Adrenal gland (tissue), 5 donors: ENCODE measurements at regions not wholly inside any gene's neighbourhood (a gene's known extent, or its start where the extent isn't known, plus 50 kb on each side); places are given as distances from the start of the nearest gene placed in this dataset.

ENCODE experiments used
- POLR2A ChIP-seq, 2 donors: fragments of 450-650 bp; IDR thresholded peaks; one replicate each; pipeline ENCODE4 v1.6.1; 2017; ENCODE audit warnings: antibody characterized with exemption in 2 of 2, mild to moderate bottlenecking in 2 of 2, moderate library complexity in 1 of 2
- TF ChIP-seq, protein P1 (sequence below), 6 experiments: fragments of 450-650 bp in 4 of 6; fragments of 200-600 bp in 2 of 6; sonication (generic) in 1 of 6; IDR thresholded peaks; 1 replicate in 5 of 6; 2 replicates in 1 of 6; pipeline versions ENCODE4 v1.5.1 to v1.8.0; 2016 to 2021; ENCODE audit warnings: antibody characterized with exemption in 6 of 6, mild to moderate bottlenecking in 2 of 6, moderate library complexity in 1 of 6
- donor health status: DM: no; HTN: no; CAD: no.

DNA sequence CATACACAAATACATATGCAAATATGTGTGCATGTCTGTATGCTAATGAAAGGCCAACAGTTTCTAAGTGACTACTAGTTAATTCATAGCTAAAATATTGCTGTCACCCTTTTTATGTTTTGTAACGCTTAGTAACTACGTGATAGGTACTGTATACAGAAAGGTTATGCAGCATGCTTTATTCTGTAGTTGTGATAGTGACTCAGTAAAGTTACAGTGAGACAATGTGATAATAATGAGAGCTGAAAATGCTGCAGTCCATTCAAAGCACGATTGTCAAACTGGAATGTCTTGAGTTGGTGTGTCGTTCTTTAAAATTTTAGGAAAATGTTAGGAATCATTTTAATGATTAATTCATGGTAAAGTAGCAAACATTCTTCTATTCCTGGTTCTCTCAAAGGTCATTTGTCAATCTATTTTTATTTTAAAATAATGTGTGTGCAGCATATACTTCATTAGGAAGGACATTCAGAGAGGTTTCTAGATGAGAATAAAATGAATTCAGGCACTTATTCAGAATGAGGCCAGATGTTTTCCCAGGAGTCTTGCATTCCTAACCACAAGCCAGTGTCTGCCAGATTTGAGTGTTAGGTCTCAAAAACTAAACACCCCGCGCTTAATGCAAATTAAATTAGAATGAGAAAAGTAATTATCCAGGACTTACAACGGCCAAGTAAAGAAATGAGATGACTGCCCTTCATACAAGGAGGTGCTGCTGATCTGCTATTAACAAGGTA, 408.8 kb upstream of the FZD8 start:
- no peak for TF ChIP-seq POLR2A (IDR thresholded peaks at IDR 0.05)
- TF ChIP-seq, protein P1, sequence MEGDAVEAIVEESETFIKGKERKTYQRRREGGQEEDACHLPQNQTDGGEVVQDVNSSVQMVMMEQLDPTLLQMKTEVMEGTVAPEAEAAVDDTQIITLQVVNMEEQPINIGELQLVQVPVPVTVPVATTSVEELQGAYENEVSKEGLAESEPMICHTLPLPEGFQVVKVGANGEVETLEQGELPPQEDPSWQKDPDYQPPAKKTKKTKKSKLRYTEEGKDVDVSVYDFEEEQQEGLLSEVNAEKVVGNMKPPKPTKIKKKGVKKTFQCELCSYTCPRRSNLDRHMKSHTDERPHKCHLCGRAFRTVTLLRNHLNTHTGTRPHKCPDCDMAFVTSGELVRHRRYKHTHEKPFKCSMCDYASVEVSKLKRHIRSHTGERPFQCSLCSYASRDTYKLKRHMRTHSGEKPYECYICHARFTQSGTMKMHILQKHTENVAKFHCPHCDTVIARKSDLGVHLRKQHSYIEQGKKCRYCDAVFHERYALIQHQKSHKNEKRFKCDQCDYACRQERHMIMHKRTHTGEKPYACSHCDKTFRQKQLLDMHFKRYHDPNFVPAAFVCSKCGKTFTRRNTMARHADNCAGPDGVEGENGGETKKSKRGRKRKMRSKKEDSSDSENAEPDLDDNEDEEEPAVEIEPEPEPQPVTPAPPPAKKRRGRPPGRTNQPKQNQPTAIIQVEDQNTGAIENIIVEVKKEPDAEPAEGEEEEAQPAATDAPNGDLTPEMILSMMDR (IDR thresholded peaks at IDR 0.05) = no peak
